ENCODE measurements at regions not wholly inside any gene's neighbourhood (a gene's known extent, or its start where the extent isn't known, plus 50 kb on each side); places are given as distances from the start of the nearest gene placed in this dataset.

DNA sequence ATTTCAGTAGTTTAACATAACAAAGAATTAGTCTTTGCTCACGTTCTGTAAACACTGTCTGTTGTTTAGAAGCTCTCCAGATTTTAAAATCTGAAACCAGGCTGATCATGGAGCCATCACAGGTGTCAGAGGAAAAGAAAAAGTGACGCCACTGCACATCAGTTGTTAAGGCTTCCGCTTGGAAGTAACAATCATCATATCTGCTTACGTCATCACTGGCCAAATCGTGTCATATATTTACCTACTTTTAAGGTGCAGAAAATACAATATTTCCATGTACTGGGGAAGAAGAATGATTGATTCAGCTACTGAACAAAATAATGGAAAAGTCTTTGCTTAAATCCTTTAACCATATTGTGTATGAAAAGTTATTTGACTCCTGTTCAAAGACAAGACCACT lies 382.6 kb upstream of the MC4R start:
- TF ChIP-seq, protein P1, sequence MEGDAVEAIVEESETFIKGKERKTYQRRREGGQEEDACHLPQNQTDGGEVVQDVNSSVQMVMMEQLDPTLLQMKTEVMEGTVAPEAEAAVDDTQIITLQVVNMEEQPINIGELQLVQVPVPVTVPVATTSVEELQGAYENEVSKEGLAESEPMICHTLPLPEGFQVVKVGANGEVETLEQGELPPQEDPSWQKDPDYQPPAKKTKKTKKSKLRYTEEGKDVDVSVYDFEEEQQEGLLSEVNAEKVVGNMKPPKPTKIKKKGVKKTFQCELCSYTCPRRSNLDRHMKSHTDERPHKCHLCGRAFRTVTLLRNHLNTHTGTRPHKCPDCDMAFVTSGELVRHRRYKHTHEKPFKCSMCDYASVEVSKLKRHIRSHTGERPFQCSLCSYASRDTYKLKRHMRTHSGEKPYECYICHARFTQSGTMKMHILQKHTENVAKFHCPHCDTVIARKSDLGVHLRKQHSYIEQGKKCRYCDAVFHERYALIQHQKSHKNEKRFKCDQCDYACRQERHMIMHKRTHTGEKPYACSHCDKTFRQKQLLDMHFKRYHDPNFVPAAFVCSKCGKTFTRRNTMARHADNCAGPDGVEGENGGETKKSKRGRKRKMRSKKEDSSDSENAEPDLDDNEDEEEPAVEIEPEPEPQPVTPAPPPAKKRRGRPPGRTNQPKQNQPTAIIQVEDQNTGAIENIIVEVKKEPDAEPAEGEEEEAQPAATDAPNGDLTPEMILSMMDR (IDR thresholded peaks at IDR 0.05; ENCODE audit: low read depth, low read length): no peak
- TF ChIP-seq POLR2A (IDR thresholded peaks at IDR 0.05; ENCODE audit: extremely low read depth, insufficient read length): no peak
- no peak for TF ChIP-seq MYC (IDR thresholded peaks at IDR 0.05; ENCODE audit: low read depth, low read length)
- TF ChIP-seq, protein P2, sequence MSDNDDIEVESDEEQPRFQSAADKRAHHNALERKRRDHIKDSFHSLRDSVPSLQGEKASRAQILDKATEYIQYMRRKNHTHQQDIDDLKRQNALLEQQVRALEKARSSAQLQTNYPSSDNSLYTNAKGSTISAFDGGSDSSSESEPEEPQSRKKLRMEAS (IDR thresholded peaks at IDR 0.05; ENCODE audit: low read depth, low read length): no peak

Data from NB4 (cell line).